ENCODE measurements at regions not wholly inside any gene's neighbourhood (a gene's known extent, or its start where the extent isn't known, plus 50 kb on each side); places are given as distances from the start of the nearest gene placed in this dataset.

GRCh38 chr3:157752554-157752953 is 249.3 kb upstream of the VEPH1 start:
- no peak for FAIRE-seq
- no peak for DNase-seq (ENCODE audit: insufficient read length, low spot score)
- TF ChIP-seq SPI1 (IDR thresholded peaks at IDR 0.05; ENCODE audit: low read depth, low read length): no peak
- no peak for TF ChIP-seq POU2F2 (IDR thresholded peaks at IDR 0.05; ENCODE audit: low read depth, low read length)
- no peak for TF ChIP-seq POLR2AphosphoS5 (IDR thresholded peaks at IDR 0.05; ENCODE audit: low read depth, low read length)
- no peak for TF ChIP-seq TAF1 (IDR thresholded peaks at IDR 0.05; ENCODE audit: low read depth, low read length)
- TF ChIP-seq PAX5 (IDR thresholded peaks at IDR 0.05; ENCODE audit: insufficient read depth, low read length, severe bottlenecking): no peak

DNA sequence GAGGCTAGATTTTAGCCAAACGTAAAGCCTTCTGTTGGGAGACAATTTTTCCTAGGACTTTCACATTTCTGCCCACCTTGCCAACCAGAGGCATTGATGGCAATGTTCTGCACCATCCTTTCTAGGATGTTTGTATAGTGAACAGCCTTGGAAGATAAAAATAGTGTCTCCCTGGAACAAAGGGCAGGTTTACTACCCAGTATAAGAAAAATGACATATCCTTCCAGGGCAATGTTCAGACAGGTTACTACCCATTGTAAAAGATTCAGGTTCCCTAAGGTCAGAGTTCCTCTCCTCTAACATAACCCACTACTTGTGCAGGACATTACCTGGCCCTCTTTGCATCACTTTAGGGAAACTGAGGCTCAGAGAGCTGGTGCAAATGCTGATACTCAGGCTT is 248.2 kb upstream of the VEPH1 start:
- DNase-seq (ENCODE audit: insufficient read length, low spot score) (no peak), FAIRE-seq (no peak)
- no peak for TF ChIP-seq PAX5 (IDR thresholded peaks at IDR 0.05; ENCODE audit: insufficient read depth, low read length, severe bottlenecking)
- no peak for TF ChIP-seq TAF1 (IDR thresholded peaks at IDR 0.05; ENCODE audit: low read depth, low read length)
- no peak for TF ChIP-seq POLR2AphosphoS5 (IDR thresholded peaks at IDR 0.05; ENCODE audit: low read depth, low read length)

DNA sequence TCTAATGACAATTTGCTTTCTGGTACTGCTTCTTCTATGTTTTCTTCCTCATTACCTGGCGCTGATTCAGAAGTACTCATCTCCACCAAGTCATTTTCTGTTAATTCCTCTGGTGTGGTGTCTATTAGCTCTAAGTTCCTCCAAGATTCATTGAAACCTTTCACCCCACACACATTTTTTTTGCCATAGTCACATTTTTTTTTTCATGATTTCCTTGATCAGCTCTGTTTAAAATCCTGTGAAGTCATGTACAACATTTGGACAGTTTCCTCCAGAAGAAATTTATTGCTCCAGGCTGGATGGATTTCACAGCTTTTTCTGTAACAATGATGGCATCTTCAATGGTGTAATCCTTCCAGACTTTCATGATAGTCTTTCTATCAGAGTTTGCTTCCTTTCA is 243.2 kb upstream of the VEPH1 start:
- FAIRE-seq (no peak), DNase-seq (ENCODE audit: insufficient read length, low spot score) (no peak)
- no peak for TF ChIP-seq PAX5 (IDR thresholded peaks at IDR 0.05; ENCODE audit: insufficient read depth, low read length, severe bottlenecking)
- TF ChIP-seq SPI1 (IDR thresholded peaks at IDR 0.05; ENCODE audit: low read depth, low read length): no peak
- no peak for TF ChIP-seq POLR2A (IDR thresholded peaks at IDR 0.05; ENCODE audit: low read depth, low read length)
- no peak for TF ChIP-seq POLR2AphosphoS5 (IDR thresholded peaks at IDR 0.05; ENCODE audit: low read depth, low read length)
- no peak for TF ChIP-seq TAF1 (IDR thresholded peaks at IDR 0.05; ENCODE audit: low read depth, low read length)
- no peak for TF ChIP-seq POU2F2 (IDR thresholded peaks at IDR 0.05; ENCODE audit: low read depth, low read length)

- no peak for DNase-seq (ENCODE audit: insufficient read length, low spot score)
- no peak for TF ChIP-seq POU2F2 (IDR thresholded peaks at IDR 0.05; ENCODE audit: low read depth, low read length)
- TF ChIP-seq TAF1 (IDR thresholded peaks at IDR 0.05; ENCODE audit: low read depth, low read length): no peak
- TF ChIP-seq SPI1 (IDR thresholded peaks at IDR 0.05; ENCODE audit: low read depth, low read length): no peak
- no peak for TF ChIP-seq POLR2AphosphoS5 (IDR thresholded peaks at IDR 0.05; ENCODE audit: low read depth, low read length)
- TF ChIP-seq PAX5 (IDR thresholded peaks at IDR 0.05; ENCODE audit: insufficient read depth, low read length, severe bottlenecking): no peak
- TF ChIP-seq POLR2A (IDR thresholded peaks at IDR 0.05; ENCODE audit: low read depth, low read length): no peak
- no peak for FAIRE-seq
Measured at GRCh38 chr3:157741607-157742006, 238.4 kb upstream of the VEPH1 start.

DNA sequence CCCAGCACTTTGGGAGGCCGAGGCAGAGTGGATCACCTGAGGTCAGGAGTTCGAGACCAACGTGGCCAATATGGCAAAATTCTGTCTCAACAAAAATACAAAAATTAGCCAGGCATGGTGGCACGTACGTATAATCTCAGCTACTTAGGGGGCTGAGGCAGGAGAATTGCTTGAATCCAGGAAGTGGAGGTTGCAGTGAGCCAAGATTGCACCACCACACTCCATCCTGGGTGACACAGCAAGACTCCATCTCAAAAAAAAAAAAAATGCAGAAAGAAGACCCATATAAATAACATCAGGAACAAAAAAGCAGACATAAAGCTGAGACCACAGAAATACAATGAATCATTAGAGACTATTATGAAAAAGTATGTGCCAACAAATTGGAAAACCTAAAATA is 235.2 kb upstream of the VEPH1 start:
- FAIRE-seq (no peak), DNase-seq (ENCODE audit: insufficient read length, low spot score) (no peak)
- TF ChIP-seq PAX5 (IDR thresholded peaks at IDR 0.05; ENCODE audit: insufficient read depth, low read length, severe bottlenecking) (no peak), TAF1 (IDR thresholded peaks at IDR 0.05; ENCODE audit: low read depth, low read length) (no peak), SPI1 (IDR thresholded peaks at IDR 0.05; ENCODE audit: low read depth, low read length) (no peak), POLR2AphosphoS5 (IDR thresholded peaks at IDR 0.05; ENCODE audit: low read depth, low read length) (no peak), POU2F2 (IDR thresholded peaks at IDR 0.05; ENCODE audit: low read depth, low read length) (no peak), POLR2A (IDR thresholded peaks at IDR 0.05; ENCODE audit: low read depth, low read length) (no peak)

- no peak for FAIRE-seq
- DNase-seq (ENCODE audit: insufficient read length, low spot score): no peak
- no peak for TF ChIP-seq POLR2AphosphoS5 (IDR thresholded peaks at IDR 0.05; ENCODE audit: low read depth, low read length)
- no peak for TF ChIP-seq SPI1 (IDR thresholded peaks at IDR 0.05; ENCODE audit: low read depth, low read length)
- TF ChIP-seq POLR2A (IDR thresholded peaks at IDR 0.05; ENCODE audit: low read depth, low read length): no peak
- no peak for TF ChIP-seq POU2F2 (IDR thresholded peaks at IDR 0.05; ENCODE audit: low read depth, low read length)
- no peak for TF ChIP-seq TAF1 (IDR thresholded peaks at IDR 0.05; ENCODE audit: low read depth, low read length)
Measured at GRCh38 chr3:157718800-157719199, 215.6 kb upstream of the VEPH1 start.

DNA sequence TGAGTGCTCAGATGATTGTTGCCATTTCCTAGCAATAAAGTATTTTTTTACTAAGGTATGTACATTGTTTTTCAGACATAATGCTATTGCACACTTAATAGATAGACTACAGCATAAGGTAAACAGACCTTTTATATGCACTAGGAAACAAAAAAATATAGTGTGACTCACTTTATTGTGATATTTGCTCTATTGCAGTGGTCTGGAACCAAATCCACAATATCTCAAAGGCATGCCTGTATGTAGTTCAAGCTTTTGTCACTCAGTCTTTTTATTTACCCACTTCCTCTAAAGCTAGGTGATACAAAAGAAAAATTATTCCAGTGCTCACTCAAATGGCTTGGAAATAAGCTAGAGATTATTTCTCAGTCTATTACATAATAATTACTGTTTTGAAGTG is 209.9 kb upstream of the VEPH1 start:
- TF ChIP-seq TAF1 (IDR thresholded peaks at IDR 0.05; ENCODE audit: low read depth, low read length) (no peak), POLR2A (IDR thresholded peaks at IDR 0.05; ENCODE audit: low read depth, low read length) (no peak), POLR2AphosphoS5 (IDR thresholded peaks at IDR 0.05; ENCODE audit: low read depth, low read length) (no peak), SPI1 (IDR thresholded peaks at IDR 0.05; ENCODE audit: low read depth, low read length) (no peak), PAX5 (IDR thresholded peaks at IDR 0.05; ENCODE audit: insufficient read depth, low read length, severe bottlenecking) (no peak), POU2F2 (IDR thresholded peaks at IDR 0.05; ENCODE audit: low read depth, low read length) (no peak)
- no peak for DNase-seq (ENCODE audit: insufficient read length, low spot score)
- no peak for FAIRE-seq

- FAIRE-seq (no peak), DNase-seq (ENCODE audit: insufficient read length, low spot score) (no peak)
- TF ChIP-seq TAF1 (IDR thresholded peaks at IDR 0.05; ENCODE audit: low read depth, low read length): no peak
- TF ChIP-seq POU2F2 (IDR thresholded peaks at IDR 0.05; ENCODE audit: low read depth, low read length): no peak
- no peak for TF ChIP-seq POLR2AphosphoS5 (IDR thresholded peaks at IDR 0.05; ENCODE audit: low read depth, low read length)
- TF ChIP-seq SPI1 (IDR thresholded peaks at IDR 0.05; ENCODE audit: low read depth, low read length): no peak
- no peak for TF ChIP-seq PAX5 (IDR thresholded peaks at IDR 0.05; ENCODE audit: insufficient read depth, low read length, severe bottlenecking)
- TF ChIP-seq POLR2A (IDR thresholded peaks at IDR 0.05; ENCODE audit: low read depth, low read length): no peak
Measured at GRCh38 chr3:157705258-157705657, 202.0 kb upstream of the VEPH1 start.

GRCh38 chr3:157700405-157700804 is 197.2 kb upstream of the VEPH1 start:
- FAIRE-seq: no peak
- no peak for DNase-seq (ENCODE audit: insufficient read length, low spot score)
- no peak for TF ChIP-seq PAX5 (IDR thresholded peaks at IDR 0.05; ENCODE audit: insufficient read depth, low read length, severe bottlenecking)

- DNase-seq (ENCODE audit: insufficient read length, low spot score) (no peak), FAIRE-seq (no peak)
Measured at GRCh38 chr3:157695586-157695985, 192.4 kb upstream of the VEPH1 start.

More at GRCh38 chr3:157695586-157695985, 192.4 kb upstream of the VEPH1 start:
- no peak for TF ChIP-seq PAX5 (IDR thresholded peaks at IDR 0.05; ENCODE audit: insufficient read depth, low read length, severe bottlenecking)
- no peak for TF ChIP-seq TAF1 (IDR thresholded peaks at IDR 0.05; ENCODE audit: low read depth, low read length)
- no peak for TF ChIP-seq SPI1 (IDR thresholded peaks at IDR 0.05; ENCODE audit: low read depth, low read length)
- TF ChIP-seq POLR2A (IDR thresholded peaks at IDR 0.05; ENCODE audit: low read depth, low read length): no peak
- no peak for TF ChIP-seq POLR2AphosphoS5 (IDR thresholded peaks at IDR 0.05; ENCODE audit: low read depth, low read length)

All from GM12891 (cell line).